Pancreas (tissue), 10 donors: ENCODE measurements at regions not wholly inside any gene's neighbourhood (a gene's known extent, or its start where the extent isn't known, plus 50 kb on each side); places are given as distances from the start of the nearest gene placed in this dataset.

Source experiments
- ATAC-seq, 4 donors: fragments of 200-7000 bp; cut with Tn5 transposase; one replicate each; pipeline versions ENCODE4 v1.8.0 to v1.9.1; 2020; ENCODE audit warnings: mild to moderate bottlenecking in 4 of 4, moderate library complexity in 4 of 4
- DNase-seq, 6 donors: peaks; one replicate each; pipeline ENCODE4 v3.0.0-alpha.2; 2020
- FAIRE-seq: peaks from 2 replicates; lab custom pipeline; 2012; peaks lifted over from hg19 to GRCh38; lab: Jason Lieb, UNC
- H3K27ac ChIP-seq, 4 donors: fragments of 200-600 bp; sonication (generic); 1 replicate in 3 of 4; 2 replicates in 1 of 4; pipeline versions ENCODE4 v1.5.0 to v1.8.0; 2020
- H3K27me3 ChIP-seq, 4 donors: fragments of 200-600 bp; one replicate each; pipeline ENCODE4 v1.8.0; 2021
- H3K36me3 ChIP-seq, 3 donors: fragments of 200-600 bp; sonication (generic) in 1 of 3; one replicate each; pipeline versions ENCODE4 v1.5.0 to v1.8.0; 2020 to 2021
- H3K4me1 ChIP-seq, 3 donors: fragments of 200-600 bp; one replicate each; pipeline ENCODE4 v1.8.0; 2021
- H3K4me3 ChIP-seq, 4 donors: fragments of 200-600 bp; sonication (generic) in 2 of 4; one replicate each; pipeline versions ENCODE4 v1.5.0 to v1.8.0; 2020 to 2021
- H3K9me3 ChIP-seq, 4 donors: fragments of 200-600 bp; one replicate each; pipeline ENCODE4 v1.8.0; 2021
- CTCF ChIP-seq, 4 donors: fragments of 200-600 bp; sonication (generic) in 3 of 4; IDR thresholded peaks; one replicate each; pipeline versions ENCODE4 v1.5.0 to v1.8.0; 2021; ENCODE audit warnings: antibody characterized with exemption in 4 of 4
- WGBS, 2 donors: extraction: QIAGEN DNeasy Blood & Tissue Kit; methylation state at CpG; one replicate each; pipeline ENCODE4 v1.1.7; 2013; 5-methylcytosine and 5-hydroxymethylcytosine counted together
- intact Hi-C, 3 donors: fragments of 100-400 bp; cut with DNase I; formaldehyde crosslinking; loops; one replicate each; pipeline versions ENCODE4 v1.11.1 to v1.14.2; 2022
- donor health status: healthy with polysubstance abuse.
- donor health status: DM: no; HTN: no; CAD: no; lungs with moderate emphysema.
- donor health status: DM: no; HTN: no; CAD: no.
- donor health status: control.
- donor health status: control.
- donor health status: Bipolar disorder and iron deficiency.
- donor health status: DM: yes; HTN: yes; CAD: no.
- donor health status: DM: no; HTN: no; CAD: no.
- donor health status: DM: no; HTN: no; CAD: no.
- donor health status: DM: yes; HTN: yes; CAD: no.

GRCh38 chr6:56767892-56768531, 125.3 kb upstream of the DST start:
- 73 to 74% methylated on average over 4 of the region's 4 CpGs for WGBS, 2 donors
- Histone ChIP-seq H3K4me1 (no peaks in the 10 kb centered on the region), H3K36me3 (no peaks in the 10 kb centered on the region)

GRCh38 chr6:56767435-56767834, 124.7 kb upstream of the DST start:
- Histone ChIP-seq H3K36me3 (no peaks in the 10 kb centered on the region), H3K4me3 (no peak overlapping the region), H3K27ac (no peak overlapping the region), H3K27me3 (no peaks in the 10 kb centered on the region), H3K9me3 (no peaks in the 10 kb centered on the region), H3K4me1 (no peaks in the 10 kb centered on the region)
- no peak for ATAC-seq
- FAIRE-seq = no peak
- intact Hi-C loops = loop anchor here in 1 of 3 donors (10.0 kb wide), 1 partner anchor 133 kb away; no protein-coding TSS in a partner anchor
- WGBS, 2 donors = 92 to 96% methylated on average over 7 of the region's 7 CpGs
- no peak for TF ChIP-seq CTCF (IDR thresholded peaks at IDR 0.05)
- no peak for DNase-seq

More at GRCh38 chr6:56767892-56768531, 125.3 kb upstream of the DST start:
- DNase-seq = no peak
- no peak for FAIRE-seq
- no peak overlapping the region for H3K4me3 ChIP-seq
- no peak overlapping the region for H3K27ac ChIP-seq
- TF ChIP-seq CTCF (IDR thresholded peaks at IDR 0.05) = no peak
- no peak for ATAC-seq
- no peaks in the 10 kb centered on the region for H3K9me3 ChIP-seq
- H3K27me3 ChIP-seq = no peaks in the 10 kb centered on the region
- intact Hi-C loops = loop anchor here in 1 of 3 donors (10.0 kb wide), 1 partner anchor 133 kb away; no protein-coding TSS in a partner anchor

GRCh38 chr6:56766806-56767178, 124.1 kb upstream of the DST start:
- TF ChIP-seq CTCF (IDR thresholded peaks at IDR 0.05) = no peak
- Histone ChIP-seq H3K4me3 (no peak overlapping the region), H3K36me3 (no peaks in the 10 kb centered on the region), H3K9me3 (no peaks in the 10 kb centered on the region), H3K27me3 (no peaks in the 10 kb centered on the region), H3K27ac (no peak overlapping the region), H3K4me1 (no peaks in the 10 kb centered on the region)
- ATAC-seq (no peak), FAIRE-seq (no peak), DNase-seq (no peak)
- intact Hi-C loops = loop anchor here in 1 of 3 donors (10.0 kb wide), 1 partner anchor 132 kb away; no protein-coding TSS in a partner anchor
- WGBS, 2 donors = 98 to 100% methylated on average over 1 of the region's 1 CpG

GRCh38 chr6:56766139-56766805, 123.6 kb upstream of the DST start:
- 93 to 95% methylated on average over 14 of the region's 14 CpGs for WGBS, 2 donors
- FAIRE-seq (no peak), ATAC-seq (no peak), DNase-seq (no peak)
- intact Hi-C loops = loop anchor here in 1 of 3 donors (10.0 kb wide), 1 partner anchor 131 kb away; no protein-coding TSS in a partner anchor
- H3K4me1 ChIP-seq = no peaks in the 10 kb centered on the region
- no peak overlapping the region for H3K27ac ChIP-seq
- H3K9me3 ChIP-seq = no peaks in the 10 kb centered on the region
- H3K27me3 ChIP-seq = no peaks in the 10 kb centered on the region
- no peak for TF ChIP-seq CTCF (IDR thresholded peaks at IDR 0.05)
- no peak overlapping the region for H3K4me3 ChIP-seq
- no peaks in the 10 kb centered on the region for H3K36me3 ChIP-seq

GRCh38 chr6:56765494-56765893, 122.8 kb upstream of the DST start:
- no peaks in the 10 kb centered on the region for H3K36me3 ChIP-seq
- H3K4me3 ChIP-seq = no peak overlapping the region
- ATAC-seq (no peak), FAIRE-seq (no peak), DNase-seq (no peak)
- H3K4me1 ChIP-seq = no peaks in the 10 kb centered on the region
- H3K27me3 ChIP-seq = no peaks in the 10 kb centered on the region
- intact Hi-C loops = loop anchor here in 1 of 3 donors (10.0 kb wide), 1 partner anchor 131 kb away; no protein-coding TSS in a partner anchor
- no peak for TF ChIP-seq CTCF (IDR thresholded peaks at IDR 0.05)
- no peaks in the 10 kb centered on the region for H3K9me3 ChIP-seq
- 69 to 77% methylated on average over 2 of the region's 2 CpGs for WGBS, 2 donors
- no peak overlapping the region for H3K27ac ChIP-seq
